Activated T-helper 1 cell treated with anti-CD3 and anti-CD28 coated beads, Interleukin-12 subunit alpha, Interleukin-12 subunit beta, Interleukin-2, Interleukin-4 antibody, amounts not matched to agents 30 ng/mL and 10 ng/mL and 1 ng/mL, durations not matched to agents 14 hours and 24 hours and 36 hours (primary cell): ENCODE measurements at regions not wholly inside any gene's neighbourhood (a gene's known extent, or its start where the extent isn't known, plus 50 kb on each side); places are given as distances from the start of the nearest gene placed in this dataset.
"Not testable (repeated sequence)": the region's sequence is repeated elsewhere in the genome, so short reads cannot be mapped to it uniquely, and the experiment has no call there.

Experiments
- DNase-seq: peaks from one replicate; pipeline ENCODE4 v3.0.0; 2021; ENCODE audit warnings: low spot score
- H3K27ac Mint-ChIP-seq: one replicate; pipeline ENCODE4 v1.8.0; 2021; ENCODE audit warnings: mild to moderate bottlenecking, mixed read lengths
- H3K27me3 Mint-ChIP-seq: one replicate; pipeline ENCODE4 v1.8.0; 2022; ENCODE audit warnings: mild to moderate bottlenecking, moderate library complexity, mixed read lengths; ENCODE audit not compliant: insufficient read depth
- H3K36me3 Mint-ChIP-seq: one replicate; pipeline ENCODE4 v1.8.0; 2021; ENCODE audit warnings: low read depth, mixed read lengths
- H3K4me1 Mint-ChIP-seq: one replicate; pipeline ENCODE4 v1.8.0; 2021; ENCODE audit warnings: low read depth, mixed read lengths
- H3K4me3 Mint-ChIP-seq: one replicate; pipeline ENCODE4 v1.8.0; 2021; ENCODE audit warnings: mild to moderate bottlenecking, moderate library complexity, mixed read lengths
- H3K9me3 Mint-ChIP-seq: one replicate; pipeline ENCODE4 v1.8.0; 2021; ENCODE audit warnings: mixed read lengths
- intact Hi-C: fragments of 100-400 bp; cut with micrococcal nuclease; formaldehyde crosslinking; loops from one replicate; pipeline ENCODE4 v1.15.1; 2024

DNA sequence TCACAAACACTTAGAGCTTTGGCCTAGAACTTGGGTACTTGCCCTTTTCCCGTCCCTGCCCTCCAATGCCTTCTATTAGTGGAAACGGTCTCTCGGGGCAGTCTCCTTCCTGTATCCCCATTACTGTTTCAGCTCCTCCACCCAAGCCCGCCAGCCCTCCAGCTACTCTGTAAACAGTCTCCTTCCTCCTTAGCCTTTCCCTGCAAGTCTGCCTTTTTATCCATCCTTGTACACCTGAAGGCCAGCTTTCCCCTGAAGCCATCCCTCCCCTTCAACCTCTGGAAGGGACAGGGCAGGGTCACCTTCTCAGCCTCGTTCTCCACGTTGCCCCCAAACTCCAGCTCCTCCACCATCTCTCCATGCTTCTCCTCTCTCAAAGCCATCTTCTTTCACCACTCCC, 108.1 kb upstream of the ZNF746 start:
- Mint-ChIP-seq H3K27me3 (peaks cover 3% of the 10 kb centered on the region), H3K9me3 (no peaks in the 10 kb centered on the region), H3K4me3 (no peak overlapping the region), H3K36me3 (peaks cover 63% of the 10 kb centered on the region), H3K27ac (no peak overlapping the region), H3K4me1 (peaks cover 15% of the 10 kb centered on the region)
- intact Hi-C loops: no loop called here
- no peak for DNase-seq

DNA sequence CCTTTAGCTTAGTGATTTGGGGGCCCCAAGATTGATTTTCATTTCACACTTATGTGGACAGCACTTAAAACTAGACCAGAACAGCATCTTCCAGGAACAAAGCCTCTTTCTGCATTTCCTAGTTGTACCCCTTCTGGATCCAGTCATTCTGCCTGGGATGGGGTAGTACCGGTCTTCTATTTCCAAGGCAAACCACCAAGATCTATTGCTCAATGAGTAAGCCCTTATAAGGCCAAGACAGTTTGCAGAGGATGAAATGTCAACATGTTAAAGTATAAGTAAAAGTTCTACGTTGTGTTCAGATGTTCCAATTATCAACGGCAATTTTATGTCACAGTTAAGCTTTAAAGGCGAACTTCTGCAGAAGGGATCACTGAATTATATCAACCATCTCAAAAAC, 106.9 kb upstream of the ZNF746 start:
- H3K4me1 Mint-ChIP-seq: peaks cover 27% of the 10 kb centered on the region
- intact Hi-C loops: loop anchor here (5.0 kb wide), 1 partner anchor 773 kb away; the partner anchor contains the start of gene ZNF775
- peaks cover 57% of the 10 kb centered on the region for H3K36me3 Mint-ChIP-seq
- H3K27me3 Mint-ChIP-seq: peaks cover 4% of the 10 kb centered on the region
- H3K9me3 Mint-ChIP-seq: no peaks in the 10 kb centered on the region
- no peak overlapping the region for H3K27ac Mint-ChIP-seq
- no peak overlapping the region for H3K4me3 Mint-ChIP-seq
- no peak for DNase-seq

- Mint-ChIP-seq H3K4me3 (peak overlapping the region; percentile 4), H3K4me1 (peaks cover 32% of the 10 kb centered on the region), H3K27ac (peak overlapping the region; percentile 35), H3K36me3 (peaks cover 46% of the 10 kb centered on the region)
- H3K27me3 Mint-ChIP-seq, H3K9me3 Mint-ChIP-seq: not testable (repeated sequence)
- DNase-seq: peak; percentile 51
- intact Hi-C loops: loop anchor here (1.0 to 5.0 kb wide), 7 partner anchors 20 to 777 kb away; partner anchors contain the start of genes ZNF775 and ZNF862
These were observed 103.2 kb upstream of the ZNF746 start for GRCh38 chr7:149600669-149601330.

- H3K36me3 Mint-ChIP-seq: peaks cover 48% of the 10 kb centered on the region
- no peak for DNase-seq
- H3K4me1 Mint-ChIP-seq: peaks cover 32% of the 10 kb centered on the region
- intact Hi-C loops: loop anchor here (1.0 to 5.0 kb wide), 8 partner anchors 19 to 778 kb away; partner anchors contain the start of genes ZNF775 and ZNF862
- H3K27ac Mint-ChIP-seq: peak overlapping the region; percentile 85
- peak overlapping the region; percentile 52 for H3K4me3 Mint-ChIP-seq
- peaks cover 4% of the 10 kb centered on the region for H3K27me3 Mint-ChIP-seq
- no peaks in the 10 kb centered on the region for H3K9me3 Mint-ChIP-seq
These were observed 102.1 kb upstream of the ZNF746 start for GRCh38 chr7:149599636-149600206.

DNA sequence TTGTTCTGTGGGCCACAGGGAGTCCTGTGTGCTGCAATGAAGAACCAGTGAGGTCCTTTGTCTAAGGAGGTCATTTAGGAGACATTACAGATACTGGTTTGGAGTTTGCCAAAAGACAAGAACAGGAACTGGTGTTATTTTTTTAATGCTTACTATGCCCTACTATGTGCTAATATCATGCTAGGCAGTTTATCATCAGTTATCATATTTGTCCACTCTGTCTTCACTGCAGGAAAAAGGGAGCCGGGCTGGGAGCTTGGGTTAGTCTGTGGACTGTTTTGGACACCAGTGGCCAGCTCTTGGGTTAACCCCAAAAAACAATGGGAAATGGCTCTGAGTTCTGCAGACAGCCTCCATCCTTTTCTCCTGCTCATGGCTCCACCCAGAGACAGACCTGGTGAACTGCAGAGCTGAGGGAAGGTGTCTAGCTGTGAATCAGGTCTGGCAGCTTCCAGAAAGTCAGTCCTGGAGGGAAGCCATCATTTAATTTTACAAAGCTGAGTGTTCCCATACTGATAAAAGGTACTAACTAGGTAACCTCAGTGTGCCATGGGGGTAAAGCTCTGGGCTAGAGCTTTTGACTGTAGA, 101.2 kb upstream of the ZNF746 start:
- DNase-seq: peak; percentile 9
- peaks cover 4% of the 10 kb centered on the region for H3K27me3 Mint-ChIP-seq
- no peaks in the 10 kb centered on the region for H3K9me3 Mint-ChIP-seq
- H3K27ac Mint-ChIP-seq: no peak overlapping the region
- H3K4me3 Mint-ChIP-seq: no peak overlapping the region
- H3K36me3 Mint-ChIP-seq: peaks cover 53% of the 10 kb centered on the region
- H3K4me1 Mint-ChIP-seq: peaks cover 32% of the 10 kb centered on the region
- intact Hi-C loops: loop anchor here (1.0 kb wide), 1 partner anchor 177 kb away; no protein-coding TSS in a partner anchor

DNA sequence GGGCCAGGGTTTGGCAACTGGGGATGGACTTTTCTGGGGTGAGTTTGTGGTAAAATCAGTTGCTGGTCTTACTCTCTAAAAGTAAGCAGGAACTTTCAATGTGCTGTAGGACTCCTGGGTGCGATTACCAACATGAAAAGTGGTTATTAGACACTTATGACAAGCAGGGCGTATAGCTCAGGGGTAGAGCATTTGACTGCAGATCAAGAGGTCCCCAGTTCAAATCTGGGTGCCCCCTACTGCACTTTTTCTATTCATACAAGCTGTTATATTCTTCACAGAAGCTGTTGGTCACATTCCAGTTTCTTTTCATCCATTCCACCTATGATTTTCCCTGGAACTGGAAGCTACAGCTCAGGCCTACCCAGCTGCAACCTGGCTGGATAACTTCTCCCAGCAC, 100.2 kb upstream of the ZNF746 start:
- DNase-seq, H3K9me3 Mint-ChIP-seq, intact Hi-C loops, H3K27me3 Mint-ChIP-seq, H3K4me3 Mint-ChIP-seq, H3K27ac Mint-ChIP-seq: not testable (repeated sequence)
- Mint-ChIP-seq H3K36me3 (peaks cover 51% of the 10 kb centered on the region), H3K4me1 (peaks cover 32% of the 10 kb centered on the region)

GRCh38 chr7:149595541-149595940, 97.9 kb upstream of the ZNF746 start:
- no peak overlapping the region for H3K27ac Mint-ChIP-seq
- DNase-seq: no peak
- peaks cover 4% of the 10 kb centered on the region for H3K27me3 Mint-ChIP-seq
- H3K4me1 Mint-ChIP-seq: peaks cover 15% of the 10 kb centered on the region
- no peaks in the 10 kb centered on the region for H3K9me3 Mint-ChIP-seq
- H3K4me3 Mint-ChIP-seq: no peak overlapping the region
- peaks cover 49% of the 10 kb centered on the region for H3K36me3 Mint-ChIP-seq
- intact Hi-C loops: no loop called here

GRCh38 chr7:149595078-149595477, 97.5 kb upstream of the ZNF746 start:
- intact Hi-C loops: no loop called here
- no peak for DNase-seq
- H3K27me3 Mint-ChIP-seq: peaks cover 4% of the 10 kb centered on the region
- no peak overlapping the region for H3K27ac Mint-ChIP-seq
- H3K4me1 Mint-ChIP-seq: peaks cover 11% of the 10 kb centered on the region
- H3K4me3 Mint-ChIP-seq: no peak overlapping the region
- H3K9me3 Mint-ChIP-seq: no peaks in the 10 kb centered on the region
- peaks cover 53% of the 10 kb centered on the region for H3K36me3 Mint-ChIP-seq

DNA sequence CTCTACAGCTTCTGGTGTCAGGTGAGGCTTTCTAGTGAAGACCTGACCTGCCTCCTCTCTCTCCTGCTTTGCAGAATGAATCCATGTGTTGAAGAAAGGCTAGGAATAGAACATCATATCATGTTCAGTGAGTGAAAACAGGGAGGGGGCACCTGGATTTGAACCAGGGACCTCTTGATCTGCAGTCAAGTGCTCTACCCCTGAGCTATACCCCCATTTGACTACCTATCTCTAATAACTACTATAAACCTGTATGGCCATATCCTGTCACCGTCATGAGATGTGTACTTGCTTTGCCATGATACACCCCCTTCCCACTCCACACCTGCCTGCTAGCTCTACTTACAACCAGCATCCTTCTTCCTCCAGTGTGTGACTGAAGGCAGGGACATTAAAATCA, 91.3 kb upstream of the ZNF746 start:
- H3K36me3 Mint-ChIP-seq: peaks cover 52% of the 10 kb centered on the region
- H3K27ac Mint-ChIP-seq: no peak overlapping the region

GRCh38 chr7:149586646-149587645, 89.3 kb upstream of the ZNF746 start:
- H3K4me3 Mint-ChIP-seq: no peak overlapping the region
- H3K27ac Mint-ChIP-seq: no peak overlapping the region
- no peaks in the 10 kb centered on the region for H3K27me3 Mint-ChIP-seq
- no peaks in the 10 kb centered on the region for H3K9me3 Mint-ChIP-seq
- no peak for DNase-seq
- intact Hi-C loops: no loop called here
- peaks cover 59% of the 10 kb centered on the region for H3K36me3 Mint-ChIP-seq
- no peaks in the 10 kb centered on the region for H3K4me1 Mint-ChIP-seq

More for the DNA sequence above, 91.3 kb upstream of the ZNF746 start:
- no peaks in the 10 kb centered on the region for H3K27me3 Mint-ChIP-seq
- H3K9me3 Mint-ChIP-seq: no peaks in the 10 kb centered on the region
- intact Hi-C loops: no loop called here
- no peak for DNase-seq
- H3K4me3 Mint-ChIP-seq: no peak overlapping the region
- no peaks in the 10 kb centered on the region for H3K4me1 Mint-ChIP-seq

- intact Hi-C loops: no loop called here
- Mint-ChIP-seq H3K4me1 (peaks cover 12% of the 10 kb centered on the region), H3K4me3 (no peak overlapping the region), H3K27ac (no peak overlapping the region), H3K9me3 (peaks cover 3% of the 10 kb centered on the region), H3K36me3 (peaks cover 62% of the 10 kb centered on the region), H3K27me3 (peaks cover 3% of the 10 kb centered on the region)
- DNase-seq: no peak
These were observed 86.9 kb upstream of the ZNF746 start for GRCh38 chr7:149584530-149584929.

DNA sequence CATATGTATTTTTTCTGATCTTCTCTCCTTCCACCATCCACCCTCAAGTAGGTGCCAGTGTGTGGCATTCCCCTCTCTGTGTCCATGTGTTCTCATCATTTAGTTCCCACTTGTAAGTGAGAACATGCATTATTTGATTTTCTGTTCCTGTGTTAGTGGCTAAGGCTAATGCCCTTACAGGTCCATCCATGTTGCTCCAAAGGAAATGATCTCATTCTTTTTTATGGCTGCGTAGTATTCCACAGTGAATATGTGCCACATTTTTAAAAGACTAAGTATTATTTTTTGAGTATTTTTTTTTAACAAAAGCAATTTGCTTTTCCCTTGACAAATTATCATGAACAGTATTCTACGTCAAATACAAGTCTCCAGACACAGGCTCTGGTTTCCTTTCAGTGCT, 86.4 kb upstream of the ZNF746 start:
- Mint-ChIP-seq H3K4me3 (no peak overlapping the region), H3K9me3 (peaks cover 4% of the 10 kb centered on the region), H3K27ac (no peak overlapping the region), H3K4me1 (peaks cover 12% of the 10 kb centered on the region), H3K27me3 (peaks cover 3% of the 10 kb centered on the region), H3K36me3 (peaks cover 59% of the 10 kb centered on the region)
- DNase-seq: no peak
- intact Hi-C loops: no loop called here
